Bronchial epithelial cell (primary cell): ENCODE measurements at regions not wholly inside any gene's neighbourhood (a gene's known extent, or its start where the extent isn't known, plus 50 kb on each side); places are given as distances from the start of the nearest gene placed in this dataset.

Source experiments
- DNase-seq: peaks from one replicate; pipeline ENCODE4 v3.0.0-alpha.2; 2010; ENCODE audit warnings: low read depth
- FAIRE-seq: peaks from 2 replicates; lab custom pipeline; 2011; peaks lifted over from hg19 to GRCh38; lab: Jason Lieb, UNC
- H3K27me3 ChIP-seq: 2 replicates; pipeline ENCODE4 v1.5.1; 2011; ENCODE audit warnings: low read length; ENCODE audit not compliant: control insufficient read depth, insufficient read depth
- H3K36me3 ChIP-seq: 2 replicates; pipeline ENCODE4 v1.5.1; 2011; ENCODE audit warnings: low read length; ENCODE audit not compliant: control insufficient read depth, insufficient read depth
- H3K4me3 ChIP-seq: 2 replicates; pipeline ENCODE4 v1.5.1; 2011; ENCODE audit warnings: mild to moderate bottlenecking, low read depth, low read length, control low read depth
- TF ChIP-seq, protein P1 (sequence below): IDR thresholded peaks from 2 replicates; pipeline ENCODE4 v1.5.1; 2011; ENCODE audit warnings: mild to moderate bottlenecking, moderate library complexity, low read length, control low read depth, inconsistent platforms; ENCODE audit not compliant: insufficient read depth, severe bottlenecking

DNA sequence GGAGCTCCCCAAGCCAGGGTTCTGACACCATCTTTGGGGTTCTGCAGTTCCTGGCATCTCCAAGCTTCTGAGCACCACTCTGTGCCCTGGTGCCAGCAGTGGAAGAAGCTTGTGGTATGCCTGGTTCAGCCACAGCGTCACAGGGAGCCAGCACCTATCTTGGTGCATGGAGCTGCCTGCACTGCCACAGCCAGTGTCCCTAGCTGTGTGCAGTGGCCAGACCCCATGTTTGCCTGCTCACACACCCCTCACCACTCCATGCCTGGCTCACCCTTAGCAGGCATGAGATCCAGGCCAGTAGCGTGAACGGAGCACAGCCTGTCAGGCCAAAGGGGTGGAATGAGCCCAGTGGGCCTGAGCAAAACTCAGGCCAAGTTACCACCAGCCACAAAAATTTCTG lies 290.2 kb upstream of the LRATD1 start:
- Histone ChIP-seq H3K36me3 (no peaks in the 10 kb centered on the region), H3K4me3 (no peak overlapping the region), H3K27me3 (no peaks in the 10 kb centered on the region)
- TF ChIP-seq, protein P1, sequence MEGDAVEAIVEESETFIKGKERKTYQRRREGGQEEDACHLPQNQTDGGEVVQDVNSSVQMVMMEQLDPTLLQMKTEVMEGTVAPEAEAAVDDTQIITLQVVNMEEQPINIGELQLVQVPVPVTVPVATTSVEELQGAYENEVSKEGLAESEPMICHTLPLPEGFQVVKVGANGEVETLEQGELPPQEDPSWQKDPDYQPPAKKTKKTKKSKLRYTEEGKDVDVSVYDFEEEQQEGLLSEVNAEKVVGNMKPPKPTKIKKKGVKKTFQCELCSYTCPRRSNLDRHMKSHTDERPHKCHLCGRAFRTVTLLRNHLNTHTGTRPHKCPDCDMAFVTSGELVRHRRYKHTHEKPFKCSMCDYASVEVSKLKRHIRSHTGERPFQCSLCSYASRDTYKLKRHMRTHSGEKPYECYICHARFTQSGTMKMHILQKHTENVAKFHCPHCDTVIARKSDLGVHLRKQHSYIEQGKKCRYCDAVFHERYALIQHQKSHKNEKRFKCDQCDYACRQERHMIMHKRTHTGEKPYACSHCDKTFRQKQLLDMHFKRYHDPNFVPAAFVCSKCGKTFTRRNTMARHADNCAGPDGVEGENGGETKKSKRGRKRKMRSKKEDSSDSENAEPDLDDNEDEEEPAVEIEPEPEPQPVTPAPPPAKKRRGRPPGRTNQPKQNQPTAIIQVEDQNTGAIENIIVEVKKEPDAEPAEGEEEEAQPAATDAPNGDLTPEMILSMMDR = no peak
- DNase-seq (no peak), FAIRE-seq (no peak)

DNA sequence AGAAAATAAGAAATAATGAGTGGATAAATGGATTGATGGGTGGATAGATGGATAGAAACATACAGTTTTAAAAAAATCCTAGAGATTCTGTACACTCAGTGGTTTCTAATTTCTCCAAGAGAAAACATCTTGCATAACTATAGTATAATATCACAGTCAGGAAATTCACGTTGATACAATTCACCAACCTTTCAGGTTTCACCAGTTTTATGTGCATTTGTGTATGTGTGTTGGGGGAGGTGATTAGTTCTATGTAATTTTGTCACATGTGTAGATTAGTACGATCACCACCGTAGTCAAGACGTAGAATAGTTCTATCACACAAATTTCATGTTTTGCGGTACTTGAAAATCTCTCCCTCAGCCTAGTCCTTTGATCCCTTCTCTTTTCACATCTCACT lies 288.2 kb upstream of the LRATD1 start:
- DNase-seq (peak; percentile 76), FAIRE-seq (no peak)
- Histone ChIP-seq H3K4me3 (no peak overlapping the region), H3K36me3 (no peaks in the 10 kb centered on the region), H3K27me3 (no peaks in the 10 kb centered on the region)
- TF ChIP-seq, protein P1 = no peak

DNA sequence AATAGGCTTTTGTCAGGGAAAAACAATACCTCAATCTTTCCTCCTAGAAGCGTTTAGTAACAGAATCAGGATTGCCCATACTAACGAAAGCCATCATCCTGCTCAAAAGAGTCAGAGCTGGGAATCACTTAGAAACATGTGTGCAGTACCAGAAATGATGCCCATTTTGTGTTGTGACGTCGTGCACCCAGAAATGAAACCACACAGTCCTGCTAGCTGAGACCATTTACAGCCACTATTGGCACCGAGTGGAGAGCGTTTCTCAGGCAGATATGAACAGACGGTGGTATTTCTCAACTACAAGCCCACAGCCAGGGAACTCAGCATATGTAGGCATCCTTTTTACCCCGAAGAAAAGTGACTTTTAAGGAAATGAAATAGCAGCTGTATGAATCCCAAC lies 284.3 kb upstream of the LRATD1 start:
- DNase-seq = no peak
- no peaks in the 10 kb centered on the region for H3K36me3 ChIP-seq
- H3K27me3 ChIP-seq = no peaks in the 10 kb centered on the region
- FAIRE-seq = no peak
- H3K4me3 ChIP-seq = no peak overlapping the region
- TF ChIP-seq, protein P1 = no peak

DNA sequence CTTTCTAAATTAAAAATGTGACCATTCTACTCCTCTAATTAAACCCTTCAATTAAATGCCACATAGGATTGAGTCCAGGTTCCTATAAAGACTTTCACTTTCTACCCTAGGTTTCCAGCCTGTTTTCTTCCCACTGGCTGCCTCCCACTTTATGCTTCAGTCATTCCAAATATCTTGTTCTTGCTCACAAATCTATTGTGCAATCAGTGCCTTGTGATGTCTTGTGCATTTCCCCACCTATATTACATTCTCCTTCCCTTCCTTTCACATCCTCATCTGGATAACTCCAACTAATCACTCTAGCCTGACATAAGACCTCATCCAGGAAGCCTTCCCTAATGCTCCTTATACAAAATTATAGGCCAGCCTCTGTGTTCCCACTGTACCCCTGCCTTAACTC lies 281.7 kb upstream of the LRATD1 start:
- Histone ChIP-seq H3K27me3 (no peaks in the 10 kb centered on the region), H3K36me3 (no peaks in the 10 kb centered on the region), H3K4me3 (no peak overlapping the region)
- TF ChIP-seq, protein P1 = no peak
- DNase-seq = peak; percentile 54
- FAIRE-seq = no peak

DNA sequence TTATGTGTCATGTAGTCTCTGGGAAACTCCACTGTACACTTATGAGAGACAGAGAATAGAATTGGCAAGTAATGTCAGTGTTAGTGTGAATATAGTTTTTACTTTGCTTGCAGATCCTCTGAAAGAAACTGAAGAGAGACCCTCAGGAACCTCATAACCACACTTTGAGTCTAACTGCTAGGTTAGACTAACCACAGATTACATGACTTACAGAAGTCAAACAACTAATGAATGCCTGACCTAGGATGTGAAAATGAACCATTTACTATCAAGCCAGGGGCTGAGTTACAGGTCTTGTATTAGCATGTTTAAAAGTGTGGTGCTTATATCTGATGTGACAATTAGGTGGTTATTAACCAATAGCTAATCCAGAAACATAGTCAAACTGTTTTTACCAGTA lies 280.4 kb upstream of the LRATD1 start:
- TF ChIP-seq, protein P1 = no peak
- Histone ChIP-seq H3K27me3 (no peaks in the 10 kb centered on the region), H3K4me3 (no peak overlapping the region), H3K36me3 (no peaks in the 10 kb centered on the region)
- DNase-seq (no peak), FAIRE-seq (no peak)

DNA sequence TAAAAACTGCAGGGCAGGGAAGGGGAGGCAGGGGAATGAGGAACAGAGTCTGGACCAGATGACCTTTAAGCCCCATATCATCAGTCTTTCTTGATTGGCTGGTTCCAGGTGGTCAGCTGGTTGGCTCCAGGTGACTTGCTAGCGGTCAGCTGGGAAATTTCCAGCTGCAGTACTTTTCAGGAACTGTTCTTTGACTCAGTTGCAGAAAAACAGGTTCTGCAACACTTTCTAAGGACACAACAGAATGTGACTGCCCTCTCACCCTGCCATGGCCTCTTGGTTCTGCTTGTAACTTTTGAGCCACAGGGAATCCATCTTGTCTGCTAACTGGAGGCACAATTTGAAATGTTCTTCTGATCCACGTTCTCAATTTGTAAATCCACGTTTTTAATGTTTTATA lies 278.3 kb upstream of the LRATD1 start:
- TF ChIP-seq, protein P1 = no peak
- DNase-seq = peak; percentile 3
- Histone ChIP-seq H3K36me3 (no peaks in the 10 kb centered on the region), H3K27me3 (no peaks in the 10 kb centered on the region), H3K4me3 (no peak overlapping the region)
- FAIRE-seq = peak; percentile 36
